ENCODE measurements at regions not wholly inside any gene's neighbourhood (a gene's known extent, or its start where the extent isn't known, plus 50 kb on each side); places are given as distances from the start of the nearest gene placed in this dataset.
A peak's percentile ranks its signal among the peaks of the same experiment; 100 is the strongest.

- H3K4ac ChIP-seq (ENCODE audit: low read depth, low read length) = no peak overlapping the region
- intact Hi-C loops (cut with micrococcal nuclease) = no loop called here
- dilution Hi-C loops (cut with HindIII; ENCODE audit: low sequenced_read_pairs, unreplicated experiment) = no loop called here
- no peak for ATAC-seq (ENCODE audit: low read depth)
- no peaks in the 10 kb centered on the region for H3K79me1 ChIP-seq (ENCODE audit: low read depth in 1 of 2, low read length in 2 of 2)
- no peak overlapping the region for H4K91ac ChIP-seq (ENCODE audit: insufficient read depth, low read depth, low read length)
- H3K18ac ChIP-seq (ENCODE audit: low read depth, low read length) = no peak overlapping the region
- H2BK20ac ChIP-seq (ENCODE audit: low read depth, low read length) = no peak overlapping the region
- H3K36me3 ChIP-seq (ENCODE audit: control insufficient read depth, insufficient read depth, low read length) = no peaks in the 10 kb centered on the region
- H3K56ac ChIP-seq (ENCODE audit: extremely low read depth, insufficient read depth, low read length) = no peak overlapping the region
- H4K5ac ChIP-seq (ENCODE audit: low read depth, low read length) = no peak overlapping the region
- H3K14ac ChIP-seq (replicated peaks; ENCODE audit: low read depth, low read length) = no peak overlapping the region
- H2BK120ac ChIP-seq (ENCODE audit: low read depth, low read length) = no peak overlapping the region
- no peak overlapping the region for H3K23ac ChIP-seq (ENCODE audit: low read depth, low read length)
- H3K27me3 ChIP-seq (ENCODE audit: control insufficient read depth, insufficient read depth, low read length) = no peaks in the 10 kb centered on the region
- peaks cover 21% of the 10 kb centered on the region for H3K9me3 ChIP-seq (ENCODE audit: control insufficient read depth, insufficient read depth, low read length)
- no TSS peak for BruUV-seq (replicated peaks)
- H3K9ac ChIP-seq (ENCODE audit: low read depth, low read length) = no peak overlapping the region
- WGBS, 2 experiments (ENCODE audit: extremely low coverage in 2 of 2, insufficient read length in 1 of 2) = no CpG with 5 or more reads among the region's 2 CpGs
- H2BK5ac ChIP-seq (ENCODE audit: low read depth, low read length, poor library complexity, severe bottlenecking) = no peak overlapping the region
- no peak overlapping the region for H2AK5ac ChIP-seq (ENCODE audit: low read depth, low read length)
- no peak overlapping the region for H3K4me3 ChIP-seq (ENCODE audit: insufficient read depth, low read depth, low read length)
- H3K4me1 ChIP-seq (ENCODE audit: control insufficient read depth, insufficient read depth, low read length) = no peaks in the 10 kb centered on the region
- H4K8ac ChIP-seq (ENCODE audit: low read depth in 2 of 2, low read length in 2 of 2) = no peak overlapping the region
- no peak overlapping the region for H2BK15ac ChIP-seq (ENCODE audit: low read depth, low read length)
- CTCF ChIA-PET = no interaction called here
- DNase-seq = no peak
- peak overlapping the region; percentile 51 for H2AFZ ChIP-seq (replicated peaks; ENCODE audit: low read length, poor library complexity)
- H3K27ac ChIP-seq (ENCODE audit: insufficient read depth, low read length) = no peak overlapping the region
- no peaks in the 10 kb centered on the region for H3K9me1 ChIP-seq (ENCODE audit: insufficient read depth, low read length)
- no peaks in the 10 kb centered on the region for H4K20me1 ChIP-seq (ENCODE audit: insufficient read depth, low read length)
- no peak overlapping the region for H3K4me2 ChIP-seq (ENCODE audit: low read depth, low read length)
- TF ChIP-seq FOS (IDR thresholded peaks at IDR 0.05; ENCODE audit: low read depth, low read length) (no peak), MAFK (IDR thresholded peaks at IDR 0.05; ENCODE audit: low read depth, low read length) (peak; percentile 4; the same call in 1 of the 2 replicates)
- in situ Hi-C loops (cut with MboI; ENCODE audit: low sequenced_read_pairs) = no loop called here
- POLR2A ChIA-PET (ENCODE audit: unreplicated experiment) = no interaction called here
- no peak overlapping the region for H2AK9ac ChIP-seq (replicated peaks; ENCODE audit: low read depth, low read length, poor library complexity)
Observed at GRCh38 chr10:85444868-85445267, 921.7 kb downstream of the GRID1 start.
